MM.1S (cell line): ENCODE measurements at regions not wholly inside any gene's neighbourhood (a gene's known extent, or its start where the extent isn't known, plus 50 kb on each side); places are given as distances from the start of the nearest gene placed in this dataset.

Experiments
- EZH2phosphoT487 ChIP-seq: fragments of 300-600 bp; sonication (generic); IDR thresholded peaks from 2 replicates; pipeline ENCODE4 v1.6.1; 2018; ENCODE audit warnings: antibody characterized with exemption, low read length
- TF ChIP-seq, protein P1 (sequence below): fragments of 300-600 bp; sonication (generic); IDR thresholded peaks from 2 replicates; pipeline ENCODE4 v1.5.1; 2016; ENCODE audit warnings: antibody characterized with exemption, low read length, mixed read lengths

DNA sequence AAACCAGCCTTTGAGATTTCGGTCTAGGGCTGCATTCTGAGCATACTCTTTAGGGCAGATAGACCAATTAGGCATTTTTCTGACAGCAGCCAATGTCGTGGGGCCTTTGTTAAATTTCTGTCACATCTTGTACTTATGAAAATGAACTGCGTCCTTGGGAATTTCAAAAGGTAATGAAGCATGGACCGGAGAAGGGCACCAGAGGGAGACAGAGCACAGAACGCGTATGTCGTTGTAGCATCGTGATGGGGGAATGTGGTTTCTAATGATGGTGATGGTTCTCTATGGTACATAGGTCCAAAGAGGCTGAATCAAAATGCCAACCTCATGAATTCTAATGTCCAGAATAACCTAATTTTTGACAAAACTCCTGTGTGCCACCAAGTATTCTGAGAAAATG is 483.9 kb upstream of the CRIM1 start:
- TF ChIP-seq, protein P1, sequence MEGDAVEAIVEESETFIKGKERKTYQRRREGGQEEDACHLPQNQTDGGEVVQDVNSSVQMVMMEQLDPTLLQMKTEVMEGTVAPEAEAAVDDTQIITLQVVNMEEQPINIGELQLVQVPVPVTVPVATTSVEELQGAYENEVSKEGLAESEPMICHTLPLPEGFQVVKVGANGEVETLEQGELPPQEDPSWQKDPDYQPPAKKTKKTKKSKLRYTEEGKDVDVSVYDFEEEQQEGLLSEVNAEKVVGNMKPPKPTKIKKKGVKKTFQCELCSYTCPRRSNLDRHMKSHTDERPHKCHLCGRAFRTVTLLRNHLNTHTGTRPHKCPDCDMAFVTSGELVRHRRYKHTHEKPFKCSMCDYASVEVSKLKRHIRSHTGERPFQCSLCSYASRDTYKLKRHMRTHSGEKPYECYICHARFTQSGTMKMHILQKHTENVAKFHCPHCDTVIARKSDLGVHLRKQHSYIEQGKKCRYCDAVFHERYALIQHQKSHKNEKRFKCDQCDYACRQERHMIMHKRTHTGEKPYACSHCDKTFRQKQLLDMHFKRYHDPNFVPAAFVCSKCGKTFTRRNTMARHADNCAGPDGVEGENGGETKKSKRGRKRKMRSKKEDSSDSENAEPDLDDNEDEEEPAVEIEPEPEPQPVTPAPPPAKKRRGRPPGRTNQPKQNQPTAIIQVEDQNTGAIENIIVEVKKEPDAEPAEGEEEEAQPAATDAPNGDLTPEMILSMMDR = no peak
- TF ChIP-seq EZH2phosphoT487 = no peak
